ENCODE measurements at regions not wholly inside any gene's neighbourhood (a gene's known extent, or its start where the extent isn't known, plus 50 kb on each side); places are given as distances from the start of the nearest gene placed in this dataset.

GRCh38 chr7:25752967-25753791 is 398.8 kb upstream of the NFE2L3 start:
- no peak overlapping the region for H3K9ac ChIP-seq (ENCODE audit: low read depth, low read length)
- no peak for DNase-seq
- H3K4me3 ChIP-seq (ENCODE audit: low read depth in 1 of 2, low read length in 2 of 2) = no peak overlapping the region
- no peaks in the 10 kb centered on the region for H3K36me3 ChIP-seq (ENCODE audit: insufficient read depth, low read length)
- TF ChIP-seq EZH2 (IDR thresholded peaks at IDR 0.05; ENCODE audit: borderline replicate concordance, low read depth, low read length, severe bottlenecking) (no peak), CTCF (IDR thresholded peaks at IDR 0.05; ENCODE audit: borderline replicate concordance, extremely low read depth, low read length, poor library complexity, severe bottlenecking) (no peak)
- H3K27me3 ChIP-seq (ENCODE audit: insufficient read depth, low read length, poor library complexity) = peaks cover 15% of the 10 kb centered on the region
- ATAC-seq (ENCODE audit: insufficient read depth, low read depth) = no peak
- no peaks in the 10 kb centered on the region for H3K79me2 ChIP-seq (ENCODE audit: insufficient read depth, low read length)
- H3K9me3 ChIP-seq (ENCODE audit: insufficient read depth, low read length, severe bottlenecking) = no peaks in the 10 kb centered on the region
- no peak overlapping the region for H3K4me2 ChIP-seq (ENCODE audit: insufficient read depth, low read length)
- no peak overlapping the region for H3K27ac ChIP-seq (ENCODE audit: low read length)
- H3K4me1 ChIP-seq (ENCODE audit: insufficient read depth, low read length) = no peaks in the 10 kb centered on the region
- H2AFZ ChIP-seq (ENCODE audit: low read depth, low read length) = no peak overlapping the region
- no peaks in the 10 kb centered on the region for H4K20me1 ChIP-seq (ENCODE audit: insufficient read depth, low read length)

DNA sequence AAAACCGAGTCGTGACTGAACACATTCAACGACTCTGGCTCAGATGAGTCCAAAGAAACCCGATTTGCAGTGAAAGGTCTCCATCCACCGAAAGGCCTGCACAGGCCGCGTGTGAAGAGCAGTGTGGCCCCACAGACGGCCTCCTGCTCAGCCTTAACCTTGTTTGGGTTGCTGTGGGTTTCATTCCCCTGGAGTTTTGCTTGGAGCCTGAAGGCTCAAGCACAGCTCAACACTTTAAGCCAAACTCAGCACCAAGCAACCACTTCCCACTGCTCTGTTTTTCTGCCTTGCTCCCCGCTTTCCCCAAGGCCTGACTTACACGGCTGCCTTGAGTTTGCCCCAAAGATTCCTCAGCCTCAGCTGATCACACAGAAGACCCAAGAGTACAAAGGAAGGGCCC is 398.2 kb upstream of the NFE2L3 start:
- Histone ChIP-seq H3K79me2 (ENCODE audit: insufficient read depth, low read length) (no peaks in the 10 kb centered on the region), H2AFZ (ENCODE audit: low read depth, low read length) (no peak overlapping the region), H3K4me2 (ENCODE audit: insufficient read depth, low read length) (no peak overlapping the region), H3K9me3 (ENCODE audit: insufficient read depth, low read length, severe bottlenecking) (no peaks in the 10 kb centered on the region), H3K27ac (ENCODE audit: low read length) (no peak overlapping the region), H3K4me3 (ENCODE audit: low read depth in 1 of 2, low read length in 2 of 2) (no peak overlapping the region), H3K27me3 (ENCODE audit: insufficient read depth, low read length, poor library complexity) (peaks cover 15% of the 10 kb centered on the region), H3K9ac (ENCODE audit: low read depth, low read length) (no peak overlapping the region), H3K4me1 (ENCODE audit: insufficient read depth, low read length) (no peaks in the 10 kb centered on the region), H4K20me1 (ENCODE audit: insufficient read depth, low read length) (no peaks in the 10 kb centered on the region), H3K36me3 (ENCODE audit: insufficient read depth, low read length) (no peaks in the 10 kb centered on the region)
- DNase-seq (no peak), ATAC-seq (ENCODE audit: insufficient read depth, low read depth) (no peak)
- TF ChIP-seq CTCF (IDR thresholded peaks at IDR 0.05; ENCODE audit: borderline replicate concordance, extremely low read depth, low read length, poor library complexity, severe bottlenecking) (no peak), EZH2 (IDR thresholded peaks at IDR 0.05; ENCODE audit: borderline replicate concordance, low read depth, low read length, severe bottlenecking) (no peak)

DNA sequence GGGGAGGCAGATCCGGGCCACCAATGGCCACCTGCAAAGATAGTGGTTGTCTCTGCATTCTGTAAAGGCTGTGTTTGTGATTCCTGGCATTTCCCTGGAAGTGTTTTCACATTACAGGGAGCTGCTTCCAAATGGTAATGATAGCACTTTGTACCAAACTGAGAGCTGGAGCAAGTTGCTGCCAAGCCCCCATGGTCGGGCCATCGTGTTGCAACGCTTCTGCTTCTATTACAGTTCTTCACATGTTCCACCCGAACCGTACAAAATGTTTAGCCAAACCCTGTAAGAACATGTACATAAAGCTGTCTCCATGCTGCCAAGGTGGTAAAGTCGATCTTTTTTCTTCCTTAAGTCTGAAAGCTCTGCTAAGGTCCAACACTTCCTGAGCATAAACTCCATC is 397.7 kb upstream of the NFE2L3 start:
- no peak for ATAC-seq (ENCODE audit: insufficient read depth, low read depth)
- H3K9me3 ChIP-seq (ENCODE audit: insufficient read depth, low read length, severe bottlenecking) = no peaks in the 10 kb centered on the region
- H4K20me1 ChIP-seq (ENCODE audit: insufficient read depth, low read length) = no peaks in the 10 kb centered on the region
- no peak overlapping the region for H3K9ac ChIP-seq (ENCODE audit: low read depth, low read length)
- H3K27me3 ChIP-seq (ENCODE audit: insufficient read depth, low read length, poor library complexity) = peaks cover 15% of the 10 kb centered on the region
- no peak overlapping the region for H3K4me3 ChIP-seq (ENCODE audit: low read depth in 1 of 2, low read length in 2 of 2)
- no peaks in the 10 kb centered on the region for H3K36me3 ChIP-seq (ENCODE audit: insufficient read depth, low read length)
- no peak for DNase-seq
- no peak overlapping the region for H3K27ac ChIP-seq (ENCODE audit: low read length)
- H3K79me2 ChIP-seq (ENCODE audit: insufficient read depth, low read length) = no peaks in the 10 kb centered on the region
- no peak for TF ChIP-seq CTCF (IDR thresholded peaks at IDR 0.05; ENCODE audit: borderline replicate concordance, extremely low read depth, low read length, poor library complexity, severe bottlenecking)
- TF ChIP-seq EZH2 (IDR thresholded peaks at IDR 0.05; ENCODE audit: borderline replicate concordance, low read depth, low read length, severe bottlenecking) = no peak
- H3K4me2 ChIP-seq (ENCODE audit: insufficient read depth, low read length) = no peak overlapping the region
- H2AFZ ChIP-seq (ENCODE audit: low read depth, low read length) = no peak overlapping the region
- no peaks in the 10 kb centered on the region for H3K4me1 ChIP-seq (ENCODE audit: insufficient read depth, low read length)
